Ureter (tissue), 1 donor: ENCODE measurements at regions not wholly inside any gene's neighbourhood (a gene's known extent, or its start where the extent isn't known, plus 50 kb on each side); places are given as distances from the start of the nearest gene placed in this dataset.

ENCODE experiments used
- DNase-seq: peaks from one replicate; pipeline ENCODE4 v3.0.0-alpha.2; 2020; ENCODE audit warnings: low spot score
- donor health status: DM: yes; HTN: yes; CAD: no.

- no peak for DNase-seq
Observed at GRCh38 chr17:79342376-79342775, 267.8 kb downstream of the ENGASE start.

- DNase-seq: no peak
Observed at GRCh38 chr17:79341816-79342215, 267.2 kb downstream of the ENGASE start.

- DNase-seq: no peak
Observed at GRCh38 chr17:79341222-79341780, 266.7 kb downstream of the ENGASE start.

GRCh38 chr17:79340333-79341221 lies 266.0 kb downstream of the ENGASE start:
- DNase-seq: no peak

- DNase-seq: no peak
Observed at GRCh38 chr17:79339321-79339720, 264.7 kb downstream of the ENGASE start.

- no peak for DNase-seq
Observed at GRCh38 chr17:79338604-79339003, 264.0 kb downstream of the ENGASE start.

- DNase-seq: no peak
Observed at GRCh38 chr17:79338152-79338551, 263.5 kb downstream of the ENGASE start.

- no peak for DNase-seq
Observed at GRCh38 chr17:79337053-79337452, 262.4 kb downstream of the ENGASE start.

GRCh38 chr17:79335456-79335855 lies 260.8 kb downstream of the ENGASE start:
- no peak for DNase-seq

GRCh38 chr17:79332011-79332554 lies 257.5 kb downstream of the ENGASE start:
- no peak for DNase-seq

- no peak for DNase-seq
Observed at GRCh38 chr17:79331492-79331891, 256.9 kb downstream of the ENGASE start.

GRCh38 chr17:79330696-79331095 lies 256.1 kb downstream of the ENGASE start:
- DNase-seq: no peak

GRCh38 chr17:79330229-79330628 lies 255.6 kb downstream of the ENGASE start:
- DNase-seq: no peak

GRCh38 chr17:79326814-79327213 lies 252.2 kb downstream of the ENGASE start:
- DNase-seq: no peak

GRCh38 chr17:79325709-79326430 lies 251.2 kb downstream of the ENGASE start:
- DNase-seq: no peak

GRCh38 chr17:79324194-79324593 lies 249.6 kb downstream of the ENGASE start:
- DNase-seq: no peak

- no peak for DNase-seq
Observed at GRCh38 chr17:79323566-79323965, 248.9 kb downstream of the ENGASE start.

GRCh38 chr17:79322211-79323123 lies 247.8 kb downstream of the ENGASE start:
- no peak for DNase-seq

- DNase-seq: no peak
Observed at GRCh38 chr17:79320331-79320730, 245.7 kb downstream of the ENGASE start.

GRCh38 chr17:79317916-79318315 lies 243.3 kb downstream of the ENGASE start:
- no peak for DNase-seq

- no peak for DNase-seq
Observed at GRCh38 chr17:79316805-79317204, 242.2 kb downstream of the ENGASE start.
